ENCODE measurements at regions not wholly inside any gene's neighbourhood (a gene's known extent, or its start where the extent isn't known, plus 50 kb on each side); places are given as distances from the start of the nearest gene placed in this dataset.

DNA sequence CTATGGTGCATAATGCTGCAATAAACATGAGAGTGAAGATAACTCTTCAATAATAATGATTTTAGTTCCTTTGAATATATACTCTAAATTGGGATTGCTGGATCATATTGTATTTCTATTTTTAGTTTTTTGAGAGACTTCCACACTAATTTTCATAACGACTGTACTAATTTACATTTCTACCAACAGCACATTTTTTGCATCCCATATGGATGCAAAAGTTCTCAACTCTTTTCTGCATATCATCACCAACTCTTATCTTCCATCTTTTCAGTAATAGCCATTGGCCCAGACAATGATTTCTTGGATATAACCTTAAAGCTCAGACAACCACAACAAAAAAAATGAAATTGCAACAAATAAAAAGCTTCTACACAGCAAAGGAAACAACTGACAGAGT lies 1082.4 kb downstream of the CNTNAP5 start:
- POLR2A ChIA-PET, result no interaction called here
- no peak for DNase-seq (ENCODE audit: extremely low spot score)
- TF ChIP-seq ELF4 (IDR thresholded peaks at IDR 0.05) (no peak), LEF1 (IDR thresholded peaks at IDR 0.05; ENCODE audit: borderline replicate concordance) (no peak), FOXK2 (IDR thresholded peaks at IDR 0.05) (no peak), FOXM1 (IDR thresholded peaks at IDR 0.05; ENCODE audit: borderline replicate concordance) (no peak), L3MBTL2 (conservative IDR thresholded peaks at IDR 0.05) (no peak)
- CTCF ChIA-PET, result no interaction called here

DNA sequence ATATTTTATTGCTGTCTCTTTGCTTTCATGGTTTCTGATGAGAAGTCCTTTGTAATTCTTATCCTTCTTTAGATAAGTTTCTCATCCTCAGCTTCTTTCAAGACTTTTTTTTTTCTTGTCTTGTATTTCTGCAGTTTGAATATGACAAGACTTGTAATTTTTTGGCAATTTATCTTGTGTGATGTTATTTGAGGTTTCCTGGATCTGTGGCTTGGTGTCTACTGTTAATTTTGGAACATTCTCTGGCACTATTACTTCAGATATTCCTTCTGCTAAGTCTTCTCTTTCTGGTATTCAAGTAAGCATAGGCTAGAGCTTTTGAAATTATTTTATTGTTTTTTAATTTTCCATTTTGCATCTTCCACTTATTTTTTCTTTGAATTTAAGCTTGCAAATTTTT lies 1083.2 kb downstream of the CNTNAP5 start:
- DNase-seq (ENCODE audit: extremely low spot score), result no peak
- TF ChIP-seq PKNOX1 (IDR thresholded peaks at IDR 0.05), result no peak
- no peak for TF ChIP-seq BHLHE40 (IDR thresholded peaks at IDR 0.05; ENCODE audit: borderline replicate concordance)
- TF ChIP-seq ZNF384 (IDR thresholded peaks at IDR 0.05), result no peak
- TF ChIP-seq SUZ12 (IDR thresholded peaks at IDR 0.05), result no peak
- TF ChIP-seq FOXK2 (IDR thresholded peaks at IDR 0.05), result no peak
- no peak for TF ChIP-seq HDGF (IDR thresholded peaks at IDR 0.05; ENCODE audit: borderline replicate concordance)
- no peak for TF ChIP-seq LEF1 (IDR thresholded peaks at IDR 0.05; ENCODE audit: borderline replicate concordance)
- TF ChIP-seq ELF4 (IDR thresholded peaks at IDR 0.05), result no peak
- TF ChIP-seq FOXA1 (IDR thresholded peaks at IDR 0.05), result no peak
- no peak for TF ChIP-seq L3MBTL2 (conservative IDR thresholded peaks at IDR 0.05)
- no peak for TF ChIP-seq TARDBP (IDR thresholded peaks at IDR 0.05)
- no peak for TF ChIP-seq SP1 (IDR thresholded peaks at IDR 0.05)
- no peak for TF ChIP-seq NFRKB (IDR thresholded peaks at IDR 0.05)
- TF ChIP-seq FOXM1 (IDR thresholded peaks at IDR 0.05; ENCODE audit: borderline replicate concordance), result no peak
- TF ChIP-seq ARNT (IDR thresholded peaks at IDR 0.05), result no peak
- no peak for TF ChIP-seq CTBP1 (IDR thresholded peaks at IDR 0.05; ENCODE audit: borderline replicate concordance)
- ChIA-PET POLR2A (no interaction called here), CTCF (no interaction called here)

GRCh38 chr2:125125902-125126301 lies 1100.8 kb downstream of the CNTNAP5 start:
- TF ChIP-seq FOXK2 (IDR thresholded peaks at IDR 0.05), result no peak
- no peak for TF ChIP-seq LEF1 (IDR thresholded peaks at IDR 0.05; ENCODE audit: borderline replicate concordance)
- TF ChIP-seq ARNT (IDR thresholded peaks at IDR 0.05), result no peak
- TF ChIP-seq FOXM1 (IDR thresholded peaks at IDR 0.05; ENCODE audit: borderline replicate concordance), result no peak
- TF ChIP-seq ELF4 (IDR thresholded peaks at IDR 0.05), result no peak
- TF ChIP-seq BHLHE40 (IDR thresholded peaks at IDR 0.05; ENCODE audit: borderline replicate concordance), result no peak
- no peak for TF ChIP-seq ZNF384 (IDR thresholded peaks at IDR 0.05)
- CTCF ChIA-PET, result no interaction called here
- POLR2A ChIA-PET, result no interaction called here
- DNase-seq (ENCODE audit: extremely low spot score), result no peak

DNA sequence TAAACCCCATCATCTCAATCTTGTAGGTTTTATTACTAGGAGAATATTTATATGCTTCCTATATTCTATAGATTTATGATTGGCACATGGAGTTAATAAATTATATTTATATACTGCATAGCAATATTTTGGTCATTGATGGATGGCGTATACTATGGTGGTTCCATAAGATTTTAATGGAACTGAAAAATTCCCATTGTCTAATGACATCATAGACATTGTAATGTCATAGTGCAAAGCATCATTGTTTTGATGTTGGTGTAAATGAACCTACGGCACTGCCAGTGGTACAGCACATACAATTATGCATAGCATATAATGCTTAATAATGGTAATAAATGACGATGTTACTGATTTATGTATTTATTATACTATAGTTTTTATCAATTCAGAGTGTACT lies 1135.9 kb downstream of the CNTNAP5 start:
- no peak for DNase-seq (ENCODE audit: extremely low spot score)
- ChIA-PET CTCF (no interaction called here), POLR2A (no interaction called here)
- TF ChIP-seq CTBP1 (IDR thresholded peaks at IDR 0.05; ENCODE audit: borderline replicate concordance) (no peak), FOXA1 (IDR thresholded peaks at IDR 0.05) (no peak), HDGF (IDR thresholded peaks at IDR 0.05; ENCODE audit: borderline replicate concordance) (no peak), TARDBP (IDR thresholded peaks at IDR 0.05) (no peak), NFRKB (IDR thresholded peaks at IDR 0.05) (no peak), L3MBTL2 (conservative IDR thresholded peaks at IDR 0.05) (no peak), PKNOX1 (IDR thresholded peaks at IDR 0.05) (no peak), SP1 (IDR thresholded peaks at IDR 0.05) (no peak), ARNT (IDR thresholded peaks at IDR 0.05) (no peak), ELF4 (IDR thresholded peaks at IDR 0.05) (no peak), SUZ12 (IDR thresholded peaks at IDR 0.05) (no peak)

- ChIA-PET POLR2A (no interaction called here), CTCF (no interaction called here)
- no peak for TF ChIP-seq SUZ12 (IDR thresholded peaks at IDR 0.05)
- TF ChIP-seq FOXM1 (IDR thresholded peaks at IDR 0.05; ENCODE audit: borderline replicate concordance), result no peak
- no peak for TF ChIP-seq FOXK2 (IDR thresholded peaks at IDR 0.05)
- no peak for TF ChIP-seq ARNT (IDR thresholded peaks at IDR 0.05)
- no peak for TF ChIP-seq CTBP1 (IDR thresholded peaks at IDR 0.05; ENCODE audit: borderline replicate concordance)
- TF ChIP-seq HDGF (IDR thresholded peaks at IDR 0.05; ENCODE audit: borderline replicate concordance), result no peak
- no peak for TF ChIP-seq SP1 (IDR thresholded peaks at IDR 0.05)
- no peak for DNase-seq (ENCODE audit: extremely low spot score)
These were observed 1142.1 kb downstream of the CNTNAP5 start for GRCh38 chr2:125167152-125167551.

DNA sequence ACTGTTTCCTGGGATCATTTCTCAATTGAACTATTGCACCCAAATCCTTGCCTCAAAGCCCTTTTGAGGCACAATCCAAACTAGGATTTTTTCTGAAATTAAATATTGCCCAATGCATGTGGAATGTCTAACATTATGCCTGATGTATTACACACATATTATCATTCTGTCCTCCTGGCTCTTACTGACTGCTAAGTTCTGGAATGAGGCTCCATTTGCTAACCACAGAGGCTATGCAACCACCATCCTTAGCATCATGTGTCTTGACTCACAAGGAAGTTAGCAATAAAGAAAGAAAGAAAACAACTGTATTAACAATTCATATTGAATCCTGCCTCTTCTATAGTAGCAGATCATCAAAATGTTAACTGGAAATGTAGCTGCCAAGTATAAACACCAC lies 1142.7 kb downstream of the CNTNAP5 start:
- TF ChIP-seq CTBP1 (IDR thresholded peaks at IDR 0.05; ENCODE audit: borderline replicate concordance) (no peak), ARNT (IDR thresholded peaks at IDR 0.05) (no peak), LEF1 (IDR thresholded peaks at IDR 0.05; ENCODE audit: borderline replicate concordance) (no peak), FOXA1 (IDR thresholded peaks at IDR 0.05) (no peak), ZNF384 (IDR thresholded peaks at IDR 0.05) (no peak), FOXM1 (IDR thresholded peaks at IDR 0.05; ENCODE audit: borderline replicate concordance) (no peak), FOXK2 (IDR thresholded peaks at IDR 0.05) (no peak), L3MBTL2 (conservative IDR thresholded peaks at IDR 0.05) (no peak), TARDBP (IDR thresholded peaks at IDR 0.05) (no peak), BHLHE40 (IDR thresholded peaks at IDR 0.05; ENCODE audit: borderline replicate concordance) (no peak), SP1 (IDR thresholded peaks at IDR 0.05) (no peak), SUZ12 (IDR thresholded peaks at IDR 0.05) (no peak), HDGF (IDR thresholded peaks at IDR 0.05; ENCODE audit: borderline replicate concordance) (no peak), ELF4 (IDR thresholded peaks at IDR 0.05) (no peak)
- CTCF ChIA-PET, result no interaction called here
- no peak for DNase-seq (ENCODE audit: extremely low spot score)
- POLR2A ChIA-PET, result no interaction called here

- TF ChIP-seq ELF4 (IDR thresholded peaks at IDR 0.05), result no peak
- no peak for TF ChIP-seq FOXK2 (IDR thresholded peaks at IDR 0.05)
- ChIA-PET CTCF (no interaction called here), POLR2A (no interaction called here)
- DNase-seq (ENCODE audit: extremely low spot score), result no peak
These were observed 1143.4 kb downstream of the CNTNAP5 start for GRCh38 chr2:125168442-125168841.

Measured in HEK293T (cell line).